ENCODE measurements at regions not wholly inside any gene's neighbourhood (a gene's known extent, or its start where the extent isn't known, plus 50 kb on each side); places are given as distances from the start of the nearest gene placed in this dataset.

DNA sequence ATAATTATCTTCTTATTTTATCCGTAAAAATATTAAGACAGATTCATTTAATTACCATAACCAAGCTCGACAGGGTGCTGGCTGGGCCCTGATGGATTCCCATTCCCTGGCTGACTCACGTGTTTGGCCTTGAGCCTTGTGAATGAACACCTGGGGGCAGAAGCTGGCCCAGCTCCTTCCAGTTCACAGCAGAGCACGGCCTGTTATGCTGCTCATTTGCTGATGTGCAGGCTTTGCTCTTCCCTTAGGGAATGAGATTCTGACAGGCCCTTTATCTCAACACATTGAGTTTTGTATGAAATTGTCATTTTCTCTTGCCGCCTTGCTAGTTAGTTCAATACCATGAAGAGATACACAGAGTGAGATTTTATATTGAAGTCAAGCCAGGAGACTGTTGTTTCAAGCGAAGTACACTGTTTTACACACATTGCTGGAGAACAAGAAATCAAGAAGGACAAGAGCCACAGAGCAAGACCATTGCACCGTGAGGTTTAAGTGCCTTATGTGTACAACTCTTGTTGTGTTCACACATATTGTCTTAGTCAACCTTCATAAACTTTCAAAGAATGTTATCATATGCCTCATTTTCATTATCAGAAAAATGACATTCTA is 1583.3 kb downstream of the STIM2 start:
- DNase-seq (ENCODE audit: extremely low read depth, insufficient read length) = no peak

DNA sequence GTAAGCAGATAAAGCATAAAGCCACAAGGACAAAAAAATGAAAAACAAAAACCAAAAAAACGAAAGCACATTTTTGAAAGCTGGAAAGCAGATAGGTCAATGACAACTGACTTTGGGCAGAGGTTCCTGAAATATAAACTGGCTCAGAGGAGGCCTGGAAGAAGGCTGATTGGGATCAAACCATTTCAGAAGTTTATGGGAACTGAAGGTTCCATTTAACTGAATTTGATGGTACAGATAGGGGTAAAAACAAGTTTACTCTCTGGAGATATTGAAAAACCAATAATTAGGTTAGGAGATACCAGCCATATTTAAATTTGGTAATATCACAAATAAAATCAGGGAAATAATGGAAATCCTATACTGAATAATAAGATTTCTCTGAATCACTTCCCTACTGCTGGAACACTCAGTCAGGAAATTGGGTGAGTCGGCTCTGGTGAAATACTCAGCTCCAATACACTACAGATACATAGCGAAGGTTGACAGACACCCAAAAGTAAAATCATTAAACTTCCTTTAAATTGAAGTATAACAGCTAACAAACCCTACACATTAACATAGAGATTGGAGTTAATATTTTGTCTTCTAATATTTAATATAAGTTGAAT is 1584.3 kb downstream of the STIM2 start:
- H3K27me3 ChIP-seq (replicated peaks; ENCODE audit: control insufficient read depth, insufficient read depth, low read length) = no peaks in the 10 kb centered on the region
- H3K36me3 ChIP-seq (ENCODE audit: control insufficient read depth, insufficient read depth, low read length) = no peaks in the 10 kb centered on the region
- DNase-seq (ENCODE audit: extremely low read depth, insufficient read length) = no peak
- H3K4me3 ChIP-seq (replicated peaks; ENCODE audit: low read depth, low read length) = no peak overlapping the region
- TF ChIP-seq, protein P1, sequence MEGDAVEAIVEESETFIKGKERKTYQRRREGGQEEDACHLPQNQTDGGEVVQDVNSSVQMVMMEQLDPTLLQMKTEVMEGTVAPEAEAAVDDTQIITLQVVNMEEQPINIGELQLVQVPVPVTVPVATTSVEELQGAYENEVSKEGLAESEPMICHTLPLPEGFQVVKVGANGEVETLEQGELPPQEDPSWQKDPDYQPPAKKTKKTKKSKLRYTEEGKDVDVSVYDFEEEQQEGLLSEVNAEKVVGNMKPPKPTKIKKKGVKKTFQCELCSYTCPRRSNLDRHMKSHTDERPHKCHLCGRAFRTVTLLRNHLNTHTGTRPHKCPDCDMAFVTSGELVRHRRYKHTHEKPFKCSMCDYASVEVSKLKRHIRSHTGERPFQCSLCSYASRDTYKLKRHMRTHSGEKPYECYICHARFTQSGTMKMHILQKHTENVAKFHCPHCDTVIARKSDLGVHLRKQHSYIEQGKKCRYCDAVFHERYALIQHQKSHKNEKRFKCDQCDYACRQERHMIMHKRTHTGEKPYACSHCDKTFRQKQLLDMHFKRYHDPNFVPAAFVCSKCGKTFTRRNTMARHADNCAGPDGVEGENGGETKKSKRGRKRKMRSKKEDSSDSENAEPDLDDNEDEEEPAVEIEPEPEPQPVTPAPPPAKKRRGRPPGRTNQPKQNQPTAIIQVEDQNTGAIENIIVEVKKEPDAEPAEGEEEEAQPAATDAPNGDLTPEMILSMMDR (IDR thresholded peaks at IDR 0.05; ENCODE audit: insufficient read depth, low read length, poor library complexity, severe bottlenecking) = no peak

More for the DNA sequence above, 1583.3 kb downstream of the STIM2 start:
- Histone ChIP-seq H3K36me3 (ENCODE audit: control insufficient read depth, insufficient read depth, low read length) (no peaks in the 10 kb centered on the region), H3K27me3 (replicated peaks; ENCODE audit: control insufficient read depth, insufficient read depth, low read length) (no peaks in the 10 kb centered on the region), H3K4me3 (replicated peaks; ENCODE audit: low read depth, low read length) (no peak overlapping the region)
- TF ChIP-seq, protein P1 (IDR thresholded peaks at IDR 0.05; ENCODE audit: insufficient read depth, low read length, poor library complexity, severe bottlenecking) = no peak

DNA sequence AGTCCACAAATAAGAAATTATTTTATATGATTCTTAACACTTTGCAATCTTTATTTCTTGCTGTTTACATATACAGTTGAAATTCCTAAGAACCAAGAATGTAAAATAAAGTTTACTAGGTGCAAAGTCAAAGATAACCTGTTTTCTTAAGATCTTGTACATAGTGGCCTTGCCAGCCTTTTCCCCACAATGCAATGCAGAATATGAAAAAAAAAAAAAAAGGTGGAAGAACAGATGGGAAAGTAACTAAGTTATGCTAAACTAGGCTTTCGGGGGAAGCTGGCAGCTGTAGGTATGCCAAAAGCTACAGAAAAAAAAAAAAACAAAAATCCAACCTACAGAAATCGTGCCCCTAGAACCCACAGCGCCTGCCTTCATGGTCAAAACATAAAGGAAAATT is 1588.4 kb downstream of the STIM2 start:
- Histone ChIP-seq H3K36me3 (ENCODE audit: control insufficient read depth, insufficient read depth, low read length) (no peaks in the 10 kb centered on the region), H3K27me3 (replicated peaks; ENCODE audit: control insufficient read depth, insufficient read depth, low read length) (no peaks in the 10 kb centered on the region), H3K4me3 (replicated peaks; ENCODE audit: low read depth, low read length) (no peak overlapping the region)
- TF ChIP-seq, protein P1 (IDR thresholded peaks at IDR 0.05; ENCODE audit: insufficient read depth, low read length, poor library complexity, severe bottlenecking) = no peak
- no peak for DNase-seq (ENCODE audit: extremely low read depth, insufficient read length)

DNA sequence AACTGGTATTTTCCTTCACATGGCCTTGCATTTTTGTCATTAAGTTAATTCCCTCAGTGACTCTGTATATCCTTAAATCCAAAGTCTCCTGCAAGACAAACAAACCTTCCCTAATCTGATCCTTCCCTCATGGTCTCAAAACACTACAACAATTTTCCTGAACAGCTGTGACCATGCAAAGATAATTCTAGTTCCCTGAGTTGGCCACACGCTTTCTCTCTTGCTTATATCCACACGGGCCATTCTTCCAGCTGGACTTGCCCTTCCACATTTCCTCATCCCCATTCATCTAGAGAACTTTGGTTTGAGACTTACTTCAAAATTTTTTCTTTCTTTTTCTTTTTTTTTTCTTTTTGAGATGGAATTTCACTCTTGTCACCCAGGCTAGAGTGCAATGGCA is 1590.7 kb downstream of the STIM2 start:
- H3K4me3 ChIP-seq (replicated peaks; ENCODE audit: low read depth, low read length) = no peak overlapping the region
- H3K36me3 ChIP-seq (ENCODE audit: control insufficient read depth, insufficient read depth, low read length) = no peaks in the 10 kb centered on the region
- no peak for DNase-seq (ENCODE audit: extremely low read depth, insufficient read length)
- TF ChIP-seq, protein P1 (IDR thresholded peaks at IDR 0.05; ENCODE audit: insufficient read depth, low read length, poor library complexity, severe bottlenecking) = no peak
- no peaks in the 10 kb centered on the region for H3K27me3 ChIP-seq (replicated peaks; ENCODE audit: control insufficient read depth, insufficient read depth, low read length)

DNA sequence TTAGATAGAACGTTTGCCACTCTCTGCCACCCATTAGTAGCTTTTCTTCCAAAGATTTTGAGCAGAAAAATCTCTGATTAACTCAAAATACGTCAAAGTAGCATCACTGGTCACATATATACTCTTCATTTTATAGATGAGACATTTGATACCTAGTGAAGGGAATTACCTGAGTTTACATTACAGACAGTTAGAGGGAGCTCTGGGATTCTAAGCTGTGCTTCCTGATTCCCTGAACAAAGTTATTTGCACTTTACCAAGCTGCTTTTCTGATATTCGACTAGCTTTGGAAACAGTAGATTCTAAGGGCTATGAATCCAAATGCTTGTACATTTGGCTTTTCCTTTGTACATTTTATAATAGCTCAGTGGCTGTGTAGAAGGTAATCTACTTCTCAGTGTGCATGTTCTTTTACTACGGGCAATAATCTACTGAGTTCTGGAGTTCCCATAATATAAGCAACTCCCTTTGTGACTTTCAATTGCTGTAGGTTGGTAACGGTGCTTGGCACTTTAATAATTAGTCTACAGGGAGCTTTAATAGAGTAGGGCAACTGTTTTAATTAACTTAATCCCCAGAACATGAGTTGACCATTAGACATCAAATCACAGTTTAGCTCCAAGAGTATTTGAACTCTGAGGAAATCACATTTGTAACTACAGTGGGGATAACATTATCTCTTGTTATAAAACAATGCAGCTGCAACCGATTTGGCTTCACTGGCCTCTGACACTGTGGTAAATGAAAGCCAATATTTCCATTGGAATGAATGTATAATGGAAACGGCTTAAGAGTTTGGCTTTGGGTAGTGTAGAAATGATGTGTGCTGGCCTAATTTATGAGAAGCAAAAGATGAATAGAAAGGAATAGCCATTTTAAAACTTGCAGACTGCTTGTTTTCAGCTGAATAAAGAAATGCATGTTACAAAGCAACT is 1602.4 kb downstream of the STIM2 start:
- no peaks in the 10 kb centered on the region for H3K27me3 ChIP-seq (replicated peaks; ENCODE audit: control insufficient read depth, insufficient read depth, low read length)
- H3K4me3 ChIP-seq (replicated peaks; ENCODE audit: low read depth, low read length) = no peak overlapping the region
- H3K36me3 ChIP-seq (ENCODE audit: control insufficient read depth, insufficient read depth, low read length) = no peaks in the 10 kb centered on the region
- no peak for DNase-seq (ENCODE audit: extremely low read depth, insufficient read length)
- TF ChIP-seq, protein P1 (IDR thresholded peaks at IDR 0.05; ENCODE audit: insufficient read depth, low read length, poor library complexity, severe bottlenecking) = no peak
